GM23248 (cell line): ENCODE measurements at regions not wholly inside any gene's neighbourhood (a gene's known extent, or its start where the extent isn't known, plus 50 kb on each side); places are given as distances from the start of the nearest gene placed in this dataset.

Experiments
- DNase-seq: peaks from one replicate; pipeline ENCODE4 v3.0.0-alpha.2; 2015
- H2AFZ ChIP-seq: fragments of 200-600 bp; sonication (generic); 2 replicates; pipeline ENCODE4 v1.6.1; 2016; ENCODE audit warnings: antibody characterized with exemption
- H3F3A ChIP-seq: fragments of 200-600 bp; sonication (generic); 2 replicates; pipeline ENCODE4 v1.6.1; 2016; ENCODE audit warnings: mild to moderate bottlenecking, antibody characterized with exemption, mixed run types; ENCODE audit not compliant: insufficient read depth
- H3K27ac ChIP-seq: fragments of 200-600 bp; sonication (generic); 2 replicates; pipeline ENCODE4 v1.5.1; 2016; ENCODE audit warnings: mild to moderate bottlenecking
- H3K27me3 ChIP-seq: fragments of 200-600 bp; sonication (generic); replicated peaks from 2 replicates; pipeline ENCODE4 v1.6.1; 2016; ENCODE audit warnings: mild to moderate bottlenecking; ENCODE audit not compliant: insufficient read depth
- H3K36me3 ChIP-seq: fragments of 200-600 bp; sonication (generic); 2 replicates; pipeline ENCODE4 v1.6.1; 2016; ENCODE audit warnings: low read depth, mild to moderate bottlenecking
- H3K4me1 ChIP-seq: fragments of 200-600 bp; sonication (generic); 2 replicates; pipeline ENCODE4 v1.6.1; 2016; ENCODE audit warnings: mild to moderate bottlenecking; ENCODE audit not compliant: insufficient read depth
- H3K4me2 ChIP-seq: fragments of 200-600 bp; sonication (generic); one replicate; pipeline ENCODE4 v1.6.1; 2016; ENCODE audit warnings: mild to moderate bottlenecking; ENCODE audit not compliant: unreplicated experiment
- H3K4me3 ChIP-seq: fragments of 200-600 bp; sonication (generic); 2 replicates; pipeline ENCODE4 v1.5.1; 2016; ENCODE audit warnings: mild to moderate bottlenecking
- H3K79me2 ChIP-seq: fragments of 200-600 bp; sonication (generic); 2 replicates; pipeline ENCODE4 v1.6.1; 2016; ENCODE audit warnings: mild to moderate bottlenecking; ENCODE audit not compliant: insufficient read depth
- H3K9ac ChIP-seq: fragments of 200-600 bp; sonication (generic); 2 replicates; pipeline ENCODE4 v1.6.1; 2016; ENCODE audit warnings: mild to moderate bottlenecking
- H3K9me2 ChIP-seq: fragments of 200-600 bp; sonication (generic); 2 replicates; pipeline ENCODE4 v1.6.1; 2016; ENCODE audit warnings: mixed run types, mild to moderate bottlenecking, moderate library complexity; ENCODE audit not compliant: insufficient read depth
- H3K9me3 ChIP-seq: fragments of 200-600 bp; sonication (generic); one replicate; pipeline ENCODE4 v1.6.1; 2017; ENCODE audit warnings: low read depth
- H4K20me1 ChIP-seq: fragments of 200-600 bp; sonication (generic); 2 replicates; pipeline ENCODE4 v1.6.0; 2016; ENCODE audit not compliant: insufficient read depth
- EZH2 ChIP-seq: fragments of 200-600 bp; sonication (generic); IDR thresholded peaks from 2 replicates; pipeline ENCODE4 v1.6.1; 2018; ENCODE audit warnings: antibody characterized with exemption, mild to moderate bottlenecking; ENCODE audit not compliant: insufficient read depth, poor library complexity, severe bottlenecking
- EZH2phosphoT487 ChIP-seq: fragments of 200-600 bp; sonication (generic); IDR thresholded peaks from 2 replicates; pipeline ENCODE4 v1.6.1; 2018; ENCODE audit warnings: antibody characterized with exemption, moderate library complexity, mild to moderate bottlenecking, low read depth; ENCODE audit not compliant: insufficient read depth
- WGBS, 2 experiments: methylation state at CpG; one replicate each; pipeline ENCODE4 v1.1.6; 2015 to 2017; ENCODE audit warnings: low lambda C conversion rate in 2 of 2, low coverage in 1 of 2; ENCODE audit errors: missing lambda C conversion rate in 2 of 2; 5-methylcytosine and 5-hydroxymethylcytosine counted together
- in situ Hi-C: fragments of 300-500 bp; cut with MboI; formaldehyde crosslinking; loops from 2 replicates; pipeline ENCODE4 v1.15.0; 2020

- H3K9me3 ChIP-seq, result no peaks in the 10 kb centered on the region
- no peaks in the 10 kb centered on the region for H3K4me1 ChIP-seq
- no peak overlapping the region for H2AFZ ChIP-seq
- no peaks in the 10 kb centered on the region for H3K79me2 ChIP-seq
- TF ChIP-seq EZH2 (no peak), EZH2phosphoT487 (no peak)
- DNase-seq, result no peak
- no peaks in the 10 kb centered on the region for H4K20me1 ChIP-seq
- no peaks in the 10 kb centered on the region for H3F3A ChIP-seq
- no peak overlapping the region for H3K27ac ChIP-seq
- WGBS, 2 experiments, result 68 to 100% methylated on average over 1 to 22 of the region's 22 CpGs
- H3K36me3 ChIP-seq, result no peaks in the 10 kb centered on the region
- in situ Hi-C loops, result no loop called here
- no peak overlapping the region for H3K4me2 ChIP-seq
- no peak overlapping the region for H3K4me3 ChIP-seq
- H3K9me2 ChIP-seq, result no peaks in the 10 kb centered on the region
- H3K27me3 ChIP-seq, result no peaks in the 10 kb centered on the region
- no peak overlapping the region for H3K9ac ChIP-seq
These were observed 1511.3 kb upstream of the AGA start for GRCh38 chr4:178953447-178954120.

GRCh38 chr4:178955614-178956013 is 1513.4 kb upstream of the AGA start:
- TF ChIP-seq EZH2phosphoT487 (no peak), EZH2 (no peak)
- Histone ChIP-seq H3K9ac (no peak overlapping the region), H3K9me2 (no peaks in the 10 kb centered on the region), H4K20me1 (no peaks in the 10 kb centered on the region), H3K79me2 (no peaks in the 10 kb centered on the region), H3K27me3 (no peaks in the 10 kb centered on the region), H3K36me3 (no peaks in the 10 kb centered on the region), H3K4me3 (no peak overlapping the region), H3K27ac (no peak overlapping the region), H2AFZ (no peak overlapping the region), H3K4me1 (no peaks in the 10 kb centered on the region), H3F3A (no peaks in the 10 kb centered on the region), H3K9me3 (no peaks in the 10 kb centered on the region), H3K4me2 (no peak overlapping the region)
- in situ Hi-C loops, result no loop called here
- no peak for DNase-seq

- Histone ChIP-seq H3K79me2 (no peaks in the 10 kb centered on the region), H2AFZ (no peak overlapping the region), H3K4me1 (no peaks in the 10 kb centered on the region), H3K27ac (no peak overlapping the region), H3K4me3 (no peak overlapping the region), H3K9me2 (no peaks in the 10 kb centered on the region), H3F3A (no peaks in the 10 kb centered on the region), H3K27me3 (no peaks in the 10 kb centered on the region), H3K36me3 (no peaks in the 10 kb centered on the region), H3K9ac (no peak overlapping the region), H3K4me2 (no peak overlapping the region), H4K20me1 (no peaks in the 10 kb centered on the region), H3K9me3 (no peaks in the 10 kb centered on the region)
- in situ Hi-C loops, result no loop called here
- DNase-seq, result no peak
- TF ChIP-seq EZH2 (no peak), EZH2phosphoT487 (no peak)
- whole genome bisulfite sequencing, 2 experiments, result 11 to 14% methylated on average over 4 of the region's 4 CpGs
These were observed 1516.6 kb upstream of the AGA start for GRCh38 chr4:178958725-178959440.

GRCh38 chr4:178963446-178964045 is 1521.3 kb upstream of the AGA start:
- H3F3A ChIP-seq, result no peaks in the 10 kb centered on the region
- in situ Hi-C loops, result no loop called here
- H4K20me1 ChIP-seq, result no peaks in the 10 kb centered on the region
- no peak overlapping the region for H3K4me2 ChIP-seq
- H3K4me1 ChIP-seq, result no peaks in the 10 kb centered on the region
- no peak for DNase-seq
- no peaks in the 10 kb centered on the region for H3K27me3 ChIP-seq
- H2AFZ ChIP-seq, result no peak overlapping the region
- H3K9me3 ChIP-seq, result no peaks in the 10 kb centered on the region
- H3K79me2 ChIP-seq, result no peaks in the 10 kb centered on the region
- H3K36me3 ChIP-seq, result no peaks in the 10 kb centered on the region
- H3K9ac ChIP-seq, result no peak overlapping the region
- no peak overlapping the region for H3K27ac ChIP-seq
- no peak overlapping the region for H3K4me3 ChIP-seq
- TF ChIP-seq EZH2 (no peak), EZH2phosphoT487 (no peak)
- 2 to 3% methylated on average over 4 of the region's 4 CpGs for WGBS, 2 experiments
- no peaks in the 10 kb centered on the region for H3K9me2 ChIP-seq
